NB4 (cell line): ENCODE measurements at regions not wholly inside any gene's neighbourhood (a gene's known extent, or its start where the extent isn't known, plus 50 kb on each side); places are given as distances from the start of the nearest gene placed in this dataset.

ENCODE experiments used
- CTCF ChIP-seq: IDR thresholded peaks from one replicate; pipeline ENCODE4 v1.5.1; 2012; ENCODE audit warnings: low read depth, low read length
- MAX ChIP-seq: IDR thresholded peaks from 2 replicates; pipeline ENCODE4 v1.6.1; 2011; ENCODE audit warnings: low read depth, low read length
- POLR2A ChIP-seq: IDR thresholded peaks from 2 replicates; pipeline ENCODE4 v1.6.1; 2011; ENCODE audit warnings: mild to moderate bottlenecking; ENCODE audit not compliant: insufficient read length; ENCODE audit errors: extremely low read depth

GRCh38 chr5:89313044-89313443, 430.1 kb upstream of the MEF2C start:
- TF ChIP-seq CTCF (no peak), MAX (no peak), POLR2A (no peak)
